NCI-H1048 (cell line): ENCODE measurements at regions not wholly inside any gene's neighbourhood (a gene's known extent, or its start where the extent isn't known, plus 50 kb on each side); places are given as distances from the start of the nearest gene placed in this dataset.

Experiments
- DNase-seq: peaks from one replicate; lab custom pipeline; 2025; lab: John Stamatoyannopoulos, UW

- no peak for DNase-seq
Measured at GRCh38 chr15:95869920-95870319, 460.6 kb upstream of the NR2F2 start.

- no peak for DNase-seq
Measured at GRCh38 chr15:95872366-95872771, 458.1 kb upstream of the NR2F2 start.

- no peak for DNase-seq
Measured at GRCh38 chr15:95874637-95875036, 455.9 kb upstream of the NR2F2 start.

- DNase-seq: no peak
Measured at GRCh38 chr15:95875121-95875643, 455.3 kb upstream of the NR2F2 start.

- no peak for DNase-seq
Measured at GRCh38 chr15:95880031-95880570, 450.4 kb upstream of the NR2F2 start.

- no peak for DNase-seq
Measured at GRCh38 chr15:95880630-95881029, 449.9 kb upstream of the NR2F2 start.

GRCh38 chr15:95883064-95883463, 447.4 kb upstream of the NR2F2 start:
- DNase-seq: no peak

GRCh38 chr15:95884276-95884675, 446.2 kb upstream of the NR2F2 start:
- no peak for DNase-seq

- no peak for DNase-seq
Measured at GRCh38 chr15:95887666-95888390, 442.7 kb upstream of the NR2F2 start.

GRCh38 chr15:95888762-95889161, 441.7 kb upstream of the NR2F2 start:
- DNase-seq: no peak

- no peak for DNase-seq
Measured at GRCh38 chr15:95894407-95894956, 436.0 kb upstream of the NR2F2 start.

GRCh38 chr15:95895508-95895907, 435.0 kb upstream of the NR2F2 start:
- DNase-seq: no peak

- no peak for DNase-seq
Measured at GRCh38 chr15:95897651-95898050, 432.8 kb upstream of the NR2F2 start.

GRCh38 chr15:95898761-95899160, 431.7 kb upstream of the NR2F2 start:
- no peak for DNase-seq

GRCh38 chr15:95901271-95901670, 429.2 kb upstream of the NR2F2 start:
- DNase-seq: no peak

GRCh38 chr15:95902606-95903005, 427.9 kb upstream of the NR2F2 start:
- DNase-seq: no peak

GRCh38 chr15:95903352-95903751, 427.1 kb upstream of the NR2F2 start:
- DNase-seq: no peak

- DNase-seq: no peak
Measured at GRCh38 chr15:95910643-95911212, 419.8 kb upstream of the NR2F2 start.

- no peak for DNase-seq
Measured at GRCh38 chr15:95911570-95912279, 418.8 kb upstream of the NR2F2 start.

GRCh38 chr15:95912280-95912625, 418.2 kb upstream of the NR2F2 start:
- DNase-seq: no peak

GRCh38 chr15:95912728-95913127, 417.8 kb upstream of the NR2F2 start:
- no peak for DNase-seq

- DNase-seq: no peak
Measured at GRCh38 chr15:95916568-95916967, 413.9 kb upstream of the NR2F2 start.

- DNase-seq: no peak
Measured at GRCh38 chr15:95918525-95918924, 412.0 kb upstream of the NR2F2 start.
